ENCODE measurements at regions not wholly inside any gene's neighbourhood (a gene's known extent, or its start where the extent isn't known, plus 50 kb on each side); places are given as distances from the start of the nearest gene placed in this dataset.

- no peak for DNase-seq (ENCODE audit: low read depth)
- no peak for TF ChIP-seq CTCF (IDR thresholded peaks at IDR 0.05; ENCODE audit: insufficient read depth, low read depth, low read length)
- no peak overlapping the region for H3K4me3 ChIP-seq (ENCODE audit: low read depth, low read length)
Measured at GRCh38 chr10:3480281-3480989, 304.6 kb downstream of the KLF6 start.

- H3K4me3 ChIP-seq (ENCODE audit: low read depth, low read length): no peak overlapping the region
- TF ChIP-seq CTCF (IDR thresholded peaks at IDR 0.05; ENCODE audit: insufficient read depth, low read depth, low read length): no peak
Measured at GRCh38 chr10:3478632-3479240, 306.2 kb upstream of the PITRM1 start.

GRCh38 chr10:3478153-3478552, 305.6 kb upstream of the PITRM1 start:
- no peak overlapping the region for H3K4me3 ChIP-seq (ENCODE audit: low read depth, low read length)
- no peak for DNase-seq (ENCODE audit: low read depth)
- TF ChIP-seq CTCF (IDR thresholded peaks at IDR 0.05; ENCODE audit: insufficient read depth, low read depth, low read length): no peak

More at GRCh38 chr10:3478632-3479240, 306.2 kb upstream of the PITRM1 start:
- DNase-seq (ENCODE audit: low read depth): no peak

DNA sequence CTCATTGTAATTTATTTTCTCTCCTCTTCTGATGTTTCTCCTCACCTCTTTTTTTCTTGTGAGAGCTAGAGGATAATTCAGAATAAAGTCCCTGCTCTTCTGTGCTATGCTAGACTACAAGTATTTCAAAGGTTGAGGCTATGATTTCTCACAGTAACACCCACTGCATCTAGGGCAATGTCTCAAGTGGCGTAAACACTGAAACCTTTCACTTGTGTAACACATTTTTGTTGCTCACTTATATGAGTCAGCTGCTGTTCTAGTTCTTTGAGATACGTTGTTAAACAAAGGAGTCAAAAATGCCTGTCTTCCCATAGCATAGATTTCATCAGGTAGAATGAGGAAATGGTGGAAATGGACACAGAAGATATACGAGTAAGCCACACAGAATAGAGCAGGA, 305.1 kb upstream of the PITRM1 start:
- no peak for TF ChIP-seq CTCF (IDR thresholded peaks at IDR 0.05; ENCODE audit: insufficient read depth, low read depth, low read length)
- peak; percentile 87 for DNase-seq (ENCODE audit: low read depth)
- H3K4me3 ChIP-seq (ENCODE audit: low read depth, low read length): no peak overlapping the region

DNA sequence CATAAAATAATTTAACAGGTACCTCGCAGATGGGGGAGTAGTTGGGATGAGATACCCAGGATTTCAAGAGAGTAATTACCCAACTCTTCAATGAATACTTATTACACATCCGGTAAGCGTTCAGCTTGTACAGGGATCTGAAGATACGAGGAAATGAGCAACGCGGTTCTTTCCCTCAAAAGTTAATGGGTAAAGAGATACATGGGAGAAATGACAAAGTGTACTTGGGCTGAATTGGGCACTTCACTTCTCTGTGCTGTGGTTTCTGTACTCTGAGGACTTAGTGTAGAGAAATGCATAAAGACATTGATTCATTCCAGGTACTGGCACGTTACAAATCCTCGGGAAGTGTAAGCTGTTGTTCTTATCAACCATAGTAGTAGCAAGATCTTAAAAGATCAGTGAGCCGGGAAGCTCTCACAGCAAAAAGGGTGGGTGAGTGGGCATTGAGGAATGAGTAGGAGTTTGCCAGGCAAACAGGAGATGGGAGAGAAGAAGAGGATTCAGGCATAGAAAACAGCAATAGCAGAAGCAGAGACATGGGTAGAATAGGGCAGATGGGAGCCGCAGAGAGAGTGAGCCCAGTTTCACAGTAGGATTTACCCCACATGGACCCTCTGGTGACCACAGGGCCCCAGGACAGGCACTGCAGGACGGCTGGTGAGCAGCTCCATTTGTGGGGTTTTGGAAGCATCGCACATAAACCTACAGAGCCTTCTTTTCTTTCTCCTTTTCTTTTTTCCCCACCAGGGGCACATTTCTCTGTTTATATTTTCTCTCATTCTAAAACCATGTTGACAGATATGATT, 304.3 kb upstream of the PITRM1 start:
- H3K4me3 ChIP-seq (ENCODE audit: low read depth, low read length): no peak overlapping the region
- peak; percentile 10 for TF ChIP-seq CTCF (IDR thresholded peaks at IDR 0.05; ENCODE audit: insufficient read depth, low read depth, low read length)
- DNase-seq (ENCODE audit: low read depth): no peak

DNA sequence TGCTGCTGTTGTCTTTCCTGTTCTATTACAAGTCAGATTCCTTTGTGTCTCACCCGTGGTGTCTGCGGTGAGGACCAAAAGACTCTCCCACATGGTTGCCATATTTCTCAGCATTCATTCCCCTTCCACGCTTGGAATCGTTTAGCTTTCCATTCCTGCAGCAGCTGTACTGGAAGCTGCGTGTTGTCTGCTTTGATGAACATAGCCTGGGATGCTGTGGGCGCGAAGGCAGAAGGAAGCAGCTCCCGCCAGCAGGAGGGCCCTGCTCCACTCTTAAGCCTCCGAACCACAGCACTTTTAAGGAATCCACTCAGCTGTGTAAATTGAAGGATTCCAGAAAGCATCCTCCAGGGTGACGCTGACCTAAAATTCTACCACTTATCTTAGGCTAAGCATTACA, 303.6 kb upstream of the PITRM1 start:
- no peak overlapping the region for H3K4me3 ChIP-seq (ENCODE audit: low read depth, low read length)
- no peak for TF ChIP-seq CTCF (IDR thresholded peaks at IDR 0.05; ENCODE audit: insufficient read depth, low read depth, low read length)
- no peak for DNase-seq (ENCODE audit: low read depth)

Data from fibroblast of villous mesenchyme (primary cell).